ENCODE measurements at regions not wholly inside any gene's neighbourhood (a gene's known extent, or its start where the extent isn't known, plus 50 kb on each side); places are given as distances from the start of the nearest gene placed in this dataset.
A peak's percentile ranks its signal among the peaks of the same experiment; 100 is the strongest.

GRCh38 chr4:29423836-29424721 lies 1296.1 kb upstream of the PCDH7 start:
- DNase-seq (ENCODE audit: low spot score), result peak; percentile 2

- no peak for DNase-seq (ENCODE audit: low spot score)
Measured at GRCh38 chr4:29453303-29453820, 1266.8 kb upstream of the PCDH7 start.

GRCh38 chr4:29459926-29460325 lies 1260.2 kb upstream of the PCDH7 start:
- no peak for DNase-seq (ENCODE audit: low spot score)

- peak; percentile 11 for DNase-seq (ENCODE audit: low spot score)
Measured at GRCh38 chr4:29467044-29467717, 1253.0 kb upstream of the PCDH7 start.

Small RNAs in the stretch of these regions (small RNA-seq; reads per million reads assigned to genes)
- 0 reads per million in 2 experiments for gene RF00019
- gene RN7SL101P, result 0 reads per million in 2 experiments

Measured in SK-N-DZ (cell line).